Smooth muscle cell of the brain vasculature (primary cell): ENCODE measurements at regions not wholly inside any gene's neighbourhood (a gene's known extent, or its start where the extent isn't known, plus 50 kb on each side); places are given as distances from the start of the nearest gene placed in this dataset.
"Not testable (repeated sequence)": the region's sequence is repeated elsewhere in the genome, so short reads cannot be mapped to it uniquely, and the experiment has no call there.

ENCODE experiments used
- DNase-seq: peaks from one replicate; pipeline ENCODE4 v3.0.0-alpha.2; 2012; ENCODE audit warnings: low read depth, low spot score

DNA sequence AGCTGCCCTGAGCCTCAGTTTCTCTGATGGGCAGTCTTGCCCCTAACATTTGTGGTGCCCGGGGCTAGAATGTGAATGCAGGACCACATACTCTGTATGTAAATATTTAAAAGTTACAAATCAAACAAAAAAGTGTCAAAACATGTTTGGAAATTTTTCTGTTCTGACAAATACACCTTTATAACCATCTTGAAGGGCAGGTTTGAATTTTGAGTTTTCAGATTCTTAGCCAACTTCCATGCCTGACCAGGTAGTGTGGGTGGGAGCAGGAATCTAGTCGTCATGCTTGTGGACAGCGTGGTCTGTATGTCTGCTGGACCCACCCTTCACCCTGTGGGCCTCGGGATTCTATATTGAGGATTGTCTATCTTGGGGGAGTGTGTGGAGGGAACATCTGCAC is 325.1 kb downstream of the SOX4 start:
- DNase-seq = no peak

DNA sequence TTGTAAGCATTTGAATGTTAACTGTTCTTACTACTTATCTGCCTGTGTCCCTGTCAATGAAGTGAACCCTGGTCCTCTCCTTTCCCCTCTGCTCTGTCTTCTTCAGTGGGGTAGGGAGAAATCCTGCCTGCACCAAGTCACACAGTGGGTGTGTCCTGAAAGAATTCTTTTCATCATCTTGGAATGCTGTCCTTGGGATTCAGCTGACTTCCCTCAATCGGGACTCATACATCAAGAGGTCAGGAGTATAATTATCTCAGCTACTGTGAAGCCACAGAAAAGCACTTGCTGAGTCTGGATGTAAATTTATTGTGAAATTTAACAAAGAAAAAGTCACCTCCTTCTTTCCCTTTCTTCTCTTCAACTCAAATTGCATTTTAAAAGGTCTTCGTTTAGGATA is 328.5 kb downstream of the SOX4 start:
- no peak for DNase-seq

DNA sequence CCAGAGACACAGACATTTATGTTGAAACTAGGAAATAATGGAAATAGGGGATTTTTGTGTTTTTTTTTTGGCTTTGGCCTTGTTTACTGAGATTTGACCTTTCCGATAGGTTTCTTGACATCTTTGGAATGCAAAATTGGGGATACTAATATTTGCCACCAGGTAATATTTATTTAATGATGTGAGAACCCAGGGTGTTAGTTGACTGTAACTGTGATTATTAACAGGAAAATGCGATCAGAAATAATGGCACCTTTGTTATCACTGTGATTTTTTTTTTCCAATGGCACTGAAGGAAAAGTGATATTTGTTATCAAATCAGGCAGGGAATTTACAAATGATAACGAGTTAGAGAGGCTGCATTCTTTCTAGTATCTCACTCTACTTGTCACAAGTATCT is 330.5 kb downstream of the SOX4 start:
- DNase-seq = no peak

DNA sequence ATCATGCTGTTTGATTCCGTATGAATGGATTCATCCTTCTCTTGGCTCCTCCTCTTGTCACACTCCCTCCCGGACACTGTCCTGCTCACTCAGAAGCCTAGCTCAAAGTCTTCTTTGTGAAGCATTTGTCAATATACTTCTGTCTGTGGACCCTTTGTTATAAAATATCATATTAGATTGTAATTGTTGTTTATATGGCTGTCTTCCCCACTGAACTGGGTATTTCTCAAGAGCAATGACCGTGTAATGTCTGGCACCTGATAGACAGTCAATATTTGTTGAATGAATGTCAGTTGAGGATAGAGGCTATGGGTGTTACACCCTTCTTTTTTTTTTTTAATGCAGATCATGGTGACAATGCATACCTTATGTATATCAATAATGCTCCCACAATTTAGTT is 335.3 kb downstream of the SOX4 start:
- DNase-seq = no peak

DNA sequence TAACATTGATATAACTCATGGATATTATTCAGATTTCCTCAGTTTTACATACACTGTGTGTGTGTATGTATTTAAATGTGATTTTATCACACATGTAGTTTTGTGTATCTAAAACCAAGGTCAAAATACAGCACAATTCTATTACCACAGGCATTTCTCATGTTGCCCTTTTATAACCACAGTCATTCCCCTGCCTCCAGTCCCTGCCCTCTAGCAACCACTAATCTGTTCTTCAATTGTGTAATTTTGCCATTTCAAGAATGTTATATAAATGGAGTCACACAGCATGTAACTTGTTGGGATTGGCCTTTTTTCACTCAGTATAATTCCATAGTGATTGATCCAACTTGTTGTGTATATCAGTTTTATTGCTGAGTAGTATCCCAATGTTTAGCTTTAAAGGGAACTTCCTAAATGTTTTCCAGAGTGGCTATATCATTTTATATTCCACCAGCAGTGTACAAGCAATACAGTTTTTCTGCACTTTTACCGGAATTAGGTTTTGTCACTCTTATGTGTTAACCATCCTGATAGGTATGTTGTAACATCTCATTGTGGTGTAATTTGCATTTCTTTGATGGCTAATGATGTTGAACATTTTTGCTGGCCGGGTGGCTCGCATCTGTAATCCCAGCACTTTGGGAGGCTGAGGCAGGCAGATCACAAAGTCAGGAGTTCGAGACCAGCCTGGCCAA is 338.2 kb downstream of the SOX4 start:
- DNase-seq = no peak

DNA sequence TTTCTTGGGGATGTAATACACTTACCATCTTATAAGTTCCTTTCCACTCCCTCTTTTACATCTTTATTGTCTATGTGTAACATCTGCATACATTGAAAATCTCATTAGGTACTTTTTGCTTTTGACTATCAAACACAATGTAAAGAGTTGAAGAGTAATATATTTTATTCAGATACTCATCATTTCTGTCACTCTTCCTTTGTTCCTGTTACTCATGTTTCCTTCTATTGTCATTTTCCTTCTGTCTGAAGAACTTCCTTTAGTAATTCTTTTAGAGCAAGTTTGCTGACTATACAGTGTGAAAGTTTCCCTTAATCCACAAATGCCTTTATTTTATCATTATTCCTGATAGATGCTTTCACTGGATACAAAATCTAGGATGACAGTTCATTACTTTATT is 339.8 kb downstream of the SOX4 start:
- no peak for DNase-seq

DNA sequence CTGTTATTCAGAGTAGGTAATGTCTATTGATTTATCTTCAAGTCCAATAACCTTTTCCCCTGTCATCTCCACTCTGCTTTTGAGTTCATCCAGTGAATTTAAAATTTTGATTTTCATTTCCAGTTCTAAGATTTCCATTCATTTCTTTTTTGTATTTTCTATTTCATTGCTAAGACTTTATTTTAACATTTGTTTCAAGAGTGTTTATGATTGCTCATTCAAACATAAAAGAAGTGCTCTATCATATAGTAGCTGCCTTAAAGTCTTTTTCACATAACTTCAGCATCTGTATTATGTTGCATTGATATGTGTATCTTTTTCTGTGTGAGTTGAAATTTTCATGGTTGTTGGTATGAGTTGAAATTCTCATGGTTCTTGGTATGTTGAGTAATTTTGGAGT is 341.6 kb downstream of the SOX4 start:
- no peak for DNase-seq

DNA sequence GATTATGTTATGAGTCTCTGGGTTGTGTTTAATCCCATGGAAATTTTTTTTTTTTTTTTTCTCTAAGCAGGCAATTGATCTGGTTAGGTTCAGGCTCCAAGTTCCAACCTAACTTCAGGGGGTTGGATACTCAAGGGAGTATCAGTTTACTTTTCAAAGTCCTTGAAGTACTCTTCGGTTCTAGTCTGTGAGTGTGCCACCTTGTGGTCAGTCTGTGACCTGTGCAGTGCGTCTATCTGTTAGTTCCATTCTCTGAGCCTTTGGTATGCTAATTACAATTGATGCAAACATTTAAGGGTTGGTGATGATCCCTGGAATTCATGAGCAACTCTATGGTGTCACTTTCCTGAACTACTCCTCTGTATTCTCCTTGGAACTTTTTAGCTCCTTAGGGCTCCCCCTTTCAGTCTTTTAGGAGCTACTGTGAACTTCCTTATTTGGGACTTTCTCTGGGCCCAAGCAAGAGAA is 342.0 kb downstream of the SOX4 start:
- no peak for DNase-seq

DNA sequence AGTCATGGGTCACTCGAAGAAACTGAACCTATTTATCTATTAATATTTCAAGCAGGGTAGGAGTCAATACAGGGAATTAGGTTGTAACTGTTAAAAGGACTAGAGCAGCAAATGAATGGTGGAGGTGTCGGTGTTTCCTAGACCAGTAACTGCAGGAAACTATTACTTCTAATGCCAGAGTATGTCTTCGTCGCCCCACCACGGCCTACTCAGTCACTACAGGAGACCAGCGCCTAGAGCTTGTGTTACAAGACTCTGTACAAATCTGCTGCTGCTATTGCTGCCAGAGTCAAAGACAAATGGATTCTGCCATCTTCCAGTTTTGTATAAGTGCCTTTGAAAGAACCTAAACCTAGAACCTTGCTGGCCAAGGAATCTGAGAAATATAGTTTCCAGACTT is 343.9 kb downstream of the SOX4 start:
- no peak for DNase-seq

DNA sequence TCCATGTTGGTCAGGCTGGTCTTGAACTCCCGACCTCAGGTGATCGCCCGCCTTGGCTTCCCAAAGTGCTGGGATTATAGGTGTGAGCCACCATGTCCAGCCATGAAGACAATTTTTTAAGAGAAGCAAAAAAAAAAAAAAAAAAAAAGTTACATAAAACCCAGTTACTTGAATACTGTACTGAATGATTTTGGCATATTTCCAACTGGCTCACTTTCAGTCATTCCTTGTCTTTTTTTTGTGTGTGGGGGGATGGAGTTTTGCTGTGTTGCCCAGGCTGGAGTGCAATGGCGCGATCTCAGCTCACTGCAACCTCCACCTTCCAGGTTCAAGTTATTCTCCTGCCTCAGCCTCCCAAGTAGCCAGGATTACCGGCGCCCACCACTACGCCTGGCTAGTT is 345.5 kb downstream of the SOX4 start:
- not testable (repeated sequence) for DNase-seq

DNA sequence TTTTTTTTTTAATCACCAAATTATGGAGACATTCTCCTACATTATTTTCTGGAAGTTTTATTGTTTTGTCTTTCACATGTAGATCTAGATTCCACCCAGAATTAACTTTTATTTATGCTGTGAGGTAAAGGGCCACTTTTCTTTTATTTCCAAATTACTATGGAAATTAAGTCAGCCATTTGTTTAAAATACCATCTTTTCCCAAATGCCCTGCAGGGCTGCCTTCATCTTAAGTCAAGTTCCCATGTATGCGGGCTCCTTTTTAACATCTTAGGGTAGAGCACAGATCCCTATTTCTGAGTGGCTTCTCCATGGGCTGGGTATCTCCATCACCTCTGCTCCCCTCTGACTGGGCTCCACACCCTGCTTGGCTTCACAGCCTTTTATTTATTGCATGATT is 348.4 kb downstream of the SOX4 start:
- DNase-seq = no peak

DNA sequence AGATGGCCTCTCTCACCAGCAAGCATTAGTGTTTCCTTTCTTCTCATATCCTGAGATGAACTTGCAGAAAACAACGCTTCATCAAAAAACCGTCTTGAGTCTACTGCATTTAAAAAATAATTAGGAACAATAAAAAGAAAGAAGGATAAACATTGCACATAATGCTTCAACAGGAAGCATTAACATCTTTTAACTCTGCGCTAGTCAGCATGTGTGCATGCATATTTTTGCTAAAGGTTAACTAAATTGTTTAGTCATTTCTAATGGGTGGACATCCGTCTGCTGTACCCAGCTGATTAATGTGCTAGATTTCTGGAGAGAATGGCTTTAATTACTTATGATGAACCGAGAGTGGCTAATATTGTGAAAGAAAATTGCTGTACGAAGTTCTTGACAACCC is 349.3 kb downstream of the SOX4 start:
- DNase-seq = no peak

DNA sequence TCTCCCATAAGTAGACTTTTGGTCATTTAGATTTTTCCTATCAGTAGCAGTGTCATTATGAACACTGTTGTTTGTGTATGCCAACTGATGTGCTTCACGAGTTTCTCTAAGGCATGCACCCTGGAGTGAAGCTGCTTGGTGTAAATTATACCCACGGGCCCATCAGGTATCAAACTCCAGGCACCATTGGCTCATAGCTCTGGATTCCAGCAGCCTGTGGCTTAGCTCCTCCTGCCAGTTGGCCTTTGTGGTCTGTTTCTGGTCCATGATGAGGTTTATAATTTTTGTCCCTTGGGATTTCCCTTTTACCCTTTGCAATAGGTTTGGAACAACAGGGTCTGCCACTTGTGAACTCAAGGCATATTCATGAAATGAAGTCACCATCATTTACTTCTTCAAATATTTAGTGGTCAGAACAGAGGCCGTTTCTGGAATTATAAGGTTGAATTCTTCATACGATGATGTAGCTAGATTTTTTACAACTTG is 350.5 kb downstream of the PRL start:
- DNase-seq = peak; percentile 64

DNA sequence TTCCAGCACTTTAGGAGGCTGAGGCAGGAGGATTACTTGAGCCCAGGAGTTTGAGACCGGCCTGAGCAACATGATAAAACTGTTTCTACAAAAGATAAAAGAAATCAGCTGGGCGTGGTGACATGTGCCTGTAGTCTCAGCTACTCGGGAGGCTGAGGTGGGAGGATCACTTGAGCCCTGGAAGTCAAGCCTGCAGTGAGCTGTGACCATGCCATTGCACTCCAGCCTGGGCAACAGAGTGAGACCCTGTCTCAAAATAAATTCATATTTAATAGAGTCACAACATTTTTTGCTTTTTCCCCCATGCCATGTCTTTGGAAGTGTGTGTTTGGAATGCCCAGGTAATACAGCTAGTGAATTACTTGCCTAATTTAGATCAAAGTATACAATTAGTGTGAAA is 349.6 kb downstream of the PRL start:
- not testable (repeated sequence) for DNase-seq

DNA sequence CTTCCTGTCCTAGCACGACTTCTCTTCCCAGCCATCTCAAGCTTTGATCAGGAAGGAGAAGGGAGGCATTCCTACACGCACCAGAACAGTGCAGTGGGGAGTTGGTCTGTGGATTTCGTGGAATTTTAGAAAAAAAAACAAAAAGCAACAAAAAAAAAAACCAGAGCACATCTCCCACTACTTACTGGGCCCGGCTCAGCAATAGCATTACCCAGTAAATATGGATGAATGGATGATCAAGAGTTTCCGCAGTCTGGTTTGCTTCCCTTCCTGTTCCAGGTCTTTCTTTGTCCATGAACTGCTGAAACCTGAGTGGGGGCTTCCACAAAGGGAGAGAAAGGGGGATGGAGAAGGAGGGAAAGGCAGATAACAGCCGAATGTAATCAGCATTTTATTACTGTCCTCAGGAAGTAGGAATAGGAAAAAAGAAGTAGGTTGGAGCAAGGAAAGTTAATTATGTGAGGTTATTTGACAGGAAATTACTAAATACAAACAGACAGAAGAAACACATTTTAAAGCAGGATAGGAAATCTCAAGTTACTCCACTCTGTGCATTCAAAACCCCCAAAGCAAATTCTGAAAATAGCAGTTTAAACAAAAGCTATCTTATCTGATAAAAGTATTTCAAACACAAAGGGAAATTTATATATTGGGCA is 349.0 kb downstream of the PRL start:
- DNase-seq = no peak

DNA sequence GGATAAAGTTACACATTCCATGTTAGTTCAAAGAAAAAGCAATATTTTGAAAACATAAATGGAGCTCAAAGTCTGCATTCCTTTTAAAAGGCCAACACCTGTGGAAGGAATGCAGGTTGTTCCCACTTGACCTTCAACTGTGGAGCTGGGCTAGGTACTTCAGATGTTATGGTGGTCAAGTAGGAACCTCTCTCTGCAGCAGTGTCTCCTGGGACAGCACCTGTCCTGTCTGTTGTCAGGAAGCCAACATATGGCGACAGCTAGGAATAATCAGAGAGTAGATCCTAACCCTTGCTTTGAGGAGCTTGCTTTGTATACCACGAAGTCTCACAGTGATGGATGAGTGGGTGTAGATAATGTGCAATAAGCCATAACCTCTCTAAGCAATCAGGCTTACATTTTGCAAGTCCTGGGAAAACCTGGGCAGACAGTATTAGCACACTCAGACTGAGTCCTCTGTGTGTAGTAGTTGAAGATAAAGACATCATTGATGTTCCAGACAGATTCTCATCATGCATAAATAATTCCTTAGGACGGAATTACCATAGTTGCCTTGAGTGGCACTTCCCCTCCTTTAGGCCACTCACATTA is 347.5 kb downstream of the PRL start:
- DNase-seq = no peak

DNA sequence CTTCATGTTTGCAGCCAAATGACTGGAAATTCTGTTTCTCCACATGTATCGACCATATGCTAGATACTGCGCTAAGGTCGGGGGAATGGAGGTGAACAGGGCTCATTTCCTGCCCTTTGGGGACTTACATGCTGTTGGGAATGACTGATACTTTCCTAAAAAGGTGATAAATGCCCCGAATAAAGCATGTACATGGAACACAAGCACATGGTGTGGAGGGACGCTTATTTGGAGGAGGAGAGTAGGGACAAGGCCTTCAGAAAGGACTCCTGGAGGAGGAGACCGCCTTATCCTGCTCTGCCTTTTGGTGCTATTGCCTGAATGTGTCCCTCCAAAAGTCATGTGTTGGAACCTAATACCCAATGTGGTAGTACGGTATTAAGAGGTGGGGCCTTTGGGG is 344.5 kb downstream of the PRL start:
- DNase-seq = no peak

DNA sequence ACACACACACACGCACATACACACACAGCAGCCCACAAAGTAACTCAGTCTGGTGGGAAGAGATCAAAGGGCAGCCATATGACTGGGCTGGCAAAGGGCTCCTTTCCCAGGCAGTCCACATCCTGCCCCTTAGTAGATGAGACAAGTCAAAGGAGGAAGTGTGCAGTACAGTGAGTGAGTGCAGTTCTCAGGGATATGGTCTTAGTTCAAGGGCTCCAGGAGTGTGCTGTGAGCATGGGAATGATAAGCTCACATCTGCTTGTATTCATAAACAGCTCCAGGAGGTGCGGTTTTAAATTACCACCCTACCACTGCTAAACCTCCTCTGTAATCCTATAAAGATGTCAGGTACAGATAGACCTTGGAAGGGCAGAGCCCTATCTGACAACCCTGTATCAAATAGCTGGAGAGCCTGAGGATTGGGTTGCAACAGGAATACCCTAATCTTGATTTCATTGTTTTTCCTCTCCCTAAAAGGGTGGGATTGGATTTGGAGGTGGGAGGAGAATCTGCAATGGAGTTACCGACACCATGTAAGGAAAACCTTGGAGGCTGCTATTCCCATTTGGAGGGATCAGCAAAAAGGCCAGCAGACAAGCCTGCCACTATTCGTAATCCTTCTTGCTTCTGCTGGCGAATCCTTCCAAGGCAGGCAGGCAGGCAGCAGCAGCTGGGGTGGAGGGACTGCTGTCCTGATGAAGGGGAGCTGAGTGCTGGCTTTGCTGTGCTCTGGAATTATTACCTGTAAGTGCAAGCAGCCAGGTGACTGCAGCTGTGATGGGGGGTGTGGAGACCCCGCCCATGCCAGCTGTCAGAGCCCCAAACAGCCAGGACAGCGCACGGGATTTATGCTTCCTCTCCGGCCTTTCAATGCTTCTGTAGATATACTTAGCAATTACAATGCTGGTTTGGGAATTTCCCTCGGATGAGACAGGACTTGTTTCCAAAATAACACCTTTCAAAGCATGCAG is 342.7 kb downstream of the PRL start:
- no peak for DNase-seq

DNA sequence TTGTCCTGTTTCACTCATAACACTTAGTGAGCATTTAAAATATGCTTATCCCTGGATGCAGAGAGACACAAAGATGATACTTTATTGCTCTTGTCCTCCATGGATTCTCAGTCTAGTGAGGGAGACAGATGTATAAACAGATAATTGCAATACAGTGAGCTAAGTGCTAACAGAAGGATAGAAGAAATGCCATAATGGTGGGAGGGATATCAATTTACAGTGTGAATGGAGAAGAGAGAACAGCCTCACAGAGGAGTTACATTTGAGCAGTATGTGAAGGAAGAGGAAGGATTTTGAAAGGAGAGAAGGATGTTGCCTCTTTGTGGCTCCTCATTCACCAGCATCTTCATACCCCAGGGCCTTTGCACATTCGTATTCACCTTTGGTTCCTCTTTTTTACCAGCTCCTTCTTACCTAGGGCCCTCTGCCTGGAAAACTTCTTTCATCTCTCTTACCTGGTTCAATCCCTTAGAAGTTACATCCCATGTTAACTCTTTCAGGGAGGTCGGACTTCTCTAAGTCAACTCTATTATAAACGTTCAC is 341.7 kb downstream of the PRL start:
- no peak for DNase-seq

DNA sequence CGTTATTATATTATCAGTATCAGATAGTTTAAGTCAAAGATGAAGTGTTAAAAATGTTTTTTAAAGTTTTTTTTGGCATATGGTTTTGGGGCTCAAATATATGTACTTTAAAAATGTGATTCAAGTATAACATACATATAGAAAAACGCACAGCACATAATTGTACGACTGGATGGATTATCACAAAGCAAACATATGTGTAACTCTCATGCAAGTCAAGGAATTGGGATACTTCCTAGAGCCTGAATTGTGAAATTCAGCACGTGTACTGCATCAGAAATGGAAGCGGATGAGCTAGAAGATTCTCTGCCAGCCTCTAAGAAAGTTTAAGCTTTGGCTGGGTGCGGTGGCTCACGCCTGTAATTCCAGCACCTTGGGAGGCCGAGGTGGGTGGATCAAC is 340.9 kb downstream of the PRL start:
- no peak for DNase-seq

DNA sequence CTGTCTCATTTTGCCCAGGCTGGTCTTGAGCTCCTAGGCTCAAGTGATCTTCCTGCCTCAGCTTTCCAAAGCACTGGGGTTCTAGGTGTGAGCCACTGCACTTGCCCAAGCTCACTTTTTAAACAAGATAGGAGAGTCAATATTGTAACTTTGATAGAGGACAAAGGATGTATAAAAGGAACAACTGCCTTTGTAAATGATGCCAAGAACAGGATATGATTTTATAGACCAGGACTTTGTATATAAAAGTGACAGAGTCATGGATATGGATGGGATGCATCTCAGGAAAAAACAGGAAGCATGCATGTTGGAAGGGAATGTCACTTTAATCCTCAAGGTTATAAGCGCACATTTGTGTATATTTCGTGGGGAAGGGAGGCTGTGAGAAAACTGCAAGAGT is 338.4 kb downstream of the PRL start:
- no peak for DNase-seq

DNA sequence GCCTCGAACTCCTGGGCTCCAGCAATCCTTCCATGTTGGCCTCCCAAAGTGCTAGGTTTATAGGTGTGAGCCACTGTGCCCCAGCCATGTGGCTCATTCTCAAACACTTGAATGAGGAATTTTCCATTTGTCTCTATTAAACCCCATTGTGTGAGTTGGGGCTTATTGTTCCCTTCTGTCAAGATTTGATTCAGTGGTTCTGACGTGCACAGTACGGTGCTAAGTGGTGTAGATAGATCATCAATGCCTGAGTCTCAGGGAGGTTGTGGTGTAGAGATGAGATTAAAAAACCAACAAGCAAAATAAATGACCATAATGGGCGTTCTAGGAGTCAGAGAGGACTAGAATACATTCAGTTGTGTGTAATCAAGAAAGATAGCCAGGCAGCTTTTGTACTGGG is 335.6 kb downstream of the PRL start:
- DNase-seq = no peak
